Neural crest cell (in vitro differentiated cells): ENCODE measurements at regions not wholly inside any gene's neighbourhood (a gene's known extent, or its start where the extent isn't known, plus 50 kb on each side); places are given as distances from the start of the nearest gene placed in this dataset.

Source experiments
- DNase-seq: peaks from one replicate; pipeline ENCODE4 v3.0.0; 2021; ENCODE audit warnings: low read depth, mixed read lengths, low spot score
- H3K27ac Mint-ChIP-seq: one replicate; pipeline ENCODE4 v1.8.0; 2021; ENCODE audit warnings: mild to moderate bottlenecking, mixed read lengths; ENCODE audit not compliant: unreplicated experiment
- H3K27me3 Mint-ChIP-seq: 2 replicates; pipeline ENCODE4 v1.8.0; 2021; ENCODE audit warnings: low read depth, mild to moderate bottlenecking, mixed read lengths
- H3K36me3 Mint-ChIP-seq: 2 replicates; pipeline ENCODE4 v1.8.0; 2021; ENCODE audit warnings: low read depth, mild to moderate bottlenecking, mixed read lengths
- H3K4me1 Mint-ChIP-seq: 2 replicates; pipeline ENCODE4 v1.8.0; 2021; ENCODE audit warnings: mixed read lengths
- H3K4me3 Mint-ChIP-seq: one replicate; pipeline ENCODE4 v1.8.0; 2021; ENCODE audit warnings: mild to moderate bottlenecking, mixed read lengths
- H3K9me3 Mint-ChIP-seq: 2 replicates; pipeline ENCODE4 v1.8.0; 2021; ENCODE audit warnings: mixed read lengths
- TF ChIP-seq, protein P1 (sequence below): fragments of 200-600 bp; sonication (generic); conservative IDR thresholded peaks from 2 replicates; pipeline ENCODE4 v1.5.0; 2021; ENCODE audit warnings: antibody characterized with exemption, mild to moderate bottlenecking

DNA sequence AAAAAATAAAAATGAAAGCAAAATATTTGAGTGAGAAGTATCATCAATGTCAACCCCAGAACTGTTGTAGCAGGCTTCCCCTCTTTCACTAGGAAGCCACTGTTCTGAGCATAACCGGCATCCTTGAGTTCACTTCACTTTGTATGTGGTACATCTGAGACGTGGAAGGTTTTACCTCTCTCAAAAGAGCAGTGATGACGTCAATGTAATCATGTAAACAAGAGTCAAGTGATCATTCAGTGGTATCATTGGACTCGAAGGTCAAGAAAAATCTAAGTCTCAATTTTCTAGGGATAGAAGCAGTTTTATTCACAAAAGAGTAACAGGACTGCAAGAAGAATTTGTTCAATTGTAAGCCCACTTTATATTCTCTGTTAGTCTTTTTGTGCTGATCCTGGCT is 339.8 kb upstream of the THRB start:
- TF ChIP-seq, protein P1, sequence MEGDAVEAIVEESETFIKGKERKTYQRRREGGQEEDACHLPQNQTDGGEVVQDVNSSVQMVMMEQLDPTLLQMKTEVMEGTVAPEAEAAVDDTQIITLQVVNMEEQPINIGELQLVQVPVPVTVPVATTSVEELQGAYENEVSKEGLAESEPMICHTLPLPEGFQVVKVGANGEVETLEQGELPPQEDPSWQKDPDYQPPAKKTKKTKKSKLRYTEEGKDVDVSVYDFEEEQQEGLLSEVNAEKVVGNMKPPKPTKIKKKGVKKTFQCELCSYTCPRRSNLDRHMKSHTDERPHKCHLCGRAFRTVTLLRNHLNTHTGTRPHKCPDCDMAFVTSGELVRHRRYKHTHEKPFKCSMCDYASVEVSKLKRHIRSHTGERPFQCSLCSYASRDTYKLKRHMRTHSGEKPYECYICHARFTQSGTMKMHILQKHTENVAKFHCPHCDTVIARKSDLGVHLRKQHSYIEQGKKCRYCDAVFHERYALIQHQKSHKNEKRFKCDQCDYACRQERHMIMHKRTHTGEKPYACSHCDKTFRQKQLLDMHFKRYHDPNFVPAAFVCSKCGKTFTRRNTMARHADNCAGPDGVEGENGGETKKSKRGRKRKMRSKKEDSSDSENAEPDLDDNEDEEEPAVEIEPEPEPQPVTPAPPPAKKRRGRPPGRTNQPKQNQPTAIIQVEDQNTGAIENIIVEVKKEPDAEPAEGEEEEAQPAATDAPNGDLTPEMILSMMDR = no peak
- DNase-seq = no peak
- H3K27me3 Mint-ChIP-seq = peaks cover 30% of the 10 kb centered on the region
- no peaks in the 10 kb centered on the region for H3K36me3 Mint-ChIP-seq
- no peaks in the 10 kb centered on the region for H3K9me3 Mint-ChIP-seq
- H3K4me3 Mint-ChIP-seq = no peak overlapping the region
- H3K4me1 Mint-ChIP-seq = peaks cover 10% of the 10 kb centered on the region
- no peak overlapping the region for H3K27ac Mint-ChIP-seq

DNA sequence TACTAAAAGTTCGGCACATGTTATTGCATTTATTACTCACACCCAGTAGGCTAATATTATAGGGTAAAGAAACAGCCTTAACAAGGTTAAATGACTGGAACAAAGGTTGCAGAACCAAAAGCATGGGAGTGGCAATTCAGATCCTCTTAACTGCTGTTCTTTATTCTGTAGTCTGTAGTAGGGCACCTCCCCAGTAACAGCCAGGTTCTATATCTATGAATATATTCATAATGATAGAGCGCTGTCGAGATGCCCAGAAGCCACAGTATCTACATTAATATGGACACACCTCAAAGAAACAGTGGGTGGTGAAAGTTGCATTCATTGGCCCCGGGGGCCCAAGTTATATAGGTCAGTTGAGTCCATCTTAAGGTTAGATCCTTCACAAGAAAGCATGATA is 340.9 kb upstream of the THRB start:
- no peaks in the 10 kb centered on the region for H3K36me3 Mint-ChIP-seq
- H3K27me3 Mint-ChIP-seq = peaks cover 21% of the 10 kb centered on the region
- DNase-seq = no peak
- no peak overlapping the region for H3K4me3 Mint-ChIP-seq
- no peaks in the 10 kb centered on the region for H3K9me3 Mint-ChIP-seq
- no peak overlapping the region for H3K27ac Mint-ChIP-seq
- H3K4me1 Mint-ChIP-seq = peaks cover 2% of the 10 kb centered on the region
- TF ChIP-seq, protein P1 = no peak

DNA sequence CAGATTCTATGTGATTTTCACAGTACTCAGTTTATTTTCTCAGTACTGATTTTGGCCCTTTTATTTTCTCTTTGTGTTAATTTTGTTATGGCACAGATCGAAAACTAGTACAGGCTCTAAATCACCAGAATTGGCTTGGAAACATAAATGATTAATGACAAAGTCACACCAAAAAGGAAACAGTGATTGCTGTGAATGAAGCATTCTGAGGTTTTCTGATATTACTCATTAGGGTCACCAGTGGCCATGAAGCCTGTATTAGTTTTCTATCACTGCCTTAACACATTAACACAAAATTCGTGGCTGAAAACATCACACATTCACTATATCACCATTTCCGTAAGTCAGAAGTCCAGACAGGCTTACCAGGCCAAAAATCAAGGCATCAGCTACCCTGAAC is 343.0 kb upstream of the THRB start:
- TF ChIP-seq, protein P1 = no peak
- H3K27ac Mint-ChIP-seq = no peak overlapping the region
- peaks cover 8% of the 10 kb centered on the region for H3K27me3 Mint-ChIP-seq
- H3K36me3 Mint-ChIP-seq = no peaks in the 10 kb centered on the region
- DNase-seq = no peak
- H3K4me3 Mint-ChIP-seq = no peak overlapping the region
- no peaks in the 10 kb centered on the region for H3K4me1 Mint-ChIP-seq
- H3K9me3 Mint-ChIP-seq = no peaks in the 10 kb centered on the region

DNA sequence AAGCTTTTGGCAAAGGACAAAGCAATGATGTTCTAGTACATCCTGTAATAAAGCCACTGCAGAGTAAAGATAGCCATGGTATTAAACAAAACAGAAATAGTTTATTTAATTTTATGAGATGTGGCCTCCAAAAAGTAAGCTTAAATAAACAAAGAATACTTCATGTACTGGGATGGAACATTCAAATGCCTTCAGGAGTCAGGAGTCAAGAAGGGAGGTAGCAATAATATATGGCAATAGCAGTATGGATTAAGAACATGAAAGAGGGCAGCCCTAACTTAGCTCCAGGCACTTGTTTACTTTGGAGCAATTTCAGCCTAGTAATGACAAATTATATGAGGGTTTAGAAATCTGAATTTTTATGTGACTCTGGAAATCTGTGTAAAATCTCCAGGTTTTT is 343.9 kb upstream of the THRB start:
- Mint-ChIP-seq H3K36me3 (no peaks in the 10 kb centered on the region), H3K4me3 (no peak overlapping the region), H3K27me3 (no peaks in the 10 kb centered on the region), H3K9me3 (no peaks in the 10 kb centered on the region), H3K27ac (no peak overlapping the region), H3K4me1 (no peaks in the 10 kb centered on the region)
- no peak for DNase-seq
- TF ChIP-seq, protein P1 = no peak

DNA sequence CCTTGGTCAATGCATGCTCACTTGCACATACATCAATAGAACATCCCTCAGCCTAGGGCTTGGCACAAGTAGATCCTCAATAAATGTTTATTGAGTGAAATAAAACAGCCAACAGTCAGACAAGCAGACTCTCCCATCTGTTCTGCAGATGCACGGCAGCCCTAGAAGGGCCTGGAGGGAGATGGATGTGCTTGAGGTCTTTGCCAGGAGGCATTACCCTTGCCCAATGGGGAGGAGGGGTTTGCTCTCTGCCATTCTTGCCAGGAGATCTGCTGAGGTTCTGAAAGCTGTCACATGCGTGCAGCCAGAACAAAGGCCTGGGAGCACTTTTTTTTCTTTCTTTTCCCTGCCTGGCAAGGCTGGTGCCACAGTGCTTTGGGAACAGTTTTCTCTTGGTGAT is 349.3 kb upstream of the THRB start:
- no peaks in the 10 kb centered on the region for H3K27me3 Mint-ChIP-seq

More for the DNA sequence above, 349.3 kb upstream of the THRB start:
- TF ChIP-seq, protein P1 = no peak
- H3K4me1 Mint-ChIP-seq = no peaks in the 10 kb centered on the region
- H3K9me3 Mint-ChIP-seq = no peaks in the 10 kb centered on the region
- no peak for DNase-seq
- H3K36me3 Mint-ChIP-seq = no peaks in the 10 kb centered on the region
- no peak overlapping the region for H3K4me3 Mint-ChIP-seq
- no peak overlapping the region for H3K27ac Mint-ChIP-seq
